H1 (cell line): ENCODE measurements at regions not wholly inside any gene's neighbourhood (a gene's known extent, or its start where the extent isn't known, plus 50 kb on each side); places are given as distances from the start of the nearest gene placed in this dataset.

Experiments used
- CTCF ChIP-seq, 3 experiments: IDR thresholded peaks; 1 replicate in 2 of 3; 2 replicates in 1 of 3; pipeline versions ENCODE4 v1.5.1 to v1.6.1; 2011; ENCODE audit warnings: low read length in 3 of 3, mild to moderate bottlenecking in 3 of 3, inconsistent platforms in 2 of 3, low read depth in 1 of 3, moderate library complexity in 1 of 3; ENCODE audit not compliant: insufficient read depth in 1 of 3; ENCODE audit errors: control extremely low read depth in 1 of 3
- E2F6 ChIP-seq: IDR thresholded peaks from 2 replicates; pipeline ENCODE4 v1.6.1; 2012; ENCODE audit warnings: inconsistent platforms
- EP300 ChIP-seq, 2 experiments: IDR thresholded peaks; 1 replicate in 1 of 2; 2 replicates in 1 of 2; pipeline ENCODE4 v1.6.1; 2011 to 2012; ENCODE audit warnings: low read depth in 2 of 2, low read length in 2 of 2, mild to moderate bottlenecking in 2 of 2, borderline replicate concordance in 1 of 2, inconsistent platforms in 1 of 2, moderate library complexity in 1 of 2
- EZH2 ChIP-seq: fragments of 200-600 bp; sonication (generic); IDR thresholded peaks from 2 replicates; pipeline ENCODE4 v1.7.1; 2012; ENCODE audit warnings: low read depth, mild to moderate bottlenecking, moderate library complexity, low read length, inconsistent platforms; ENCODE audit not compliant: severe bottlenecking
- HDAC2 ChIP-seq, 2 experiments: fragments of 300-600 bp in 1 of 2; sonication (generic) in 1 of 2; IDR thresholded peaks; 2 replicates each; pipeline ENCODE4 v1.6.1; 2011 to 2012; ENCODE audit warnings: low read depth in 2 of 2, low read length in 2 of 2, mild to moderate bottlenecking in 2 of 2, moderate library complexity in 2 of 2, borderline replicate concordance in 1 of 2, inconsistent platforms in 1 of 2
- MAFK ChIP-seq: IDR thresholded peaks from 2 replicates; pipeline ENCODE4 v1.6.1; 2012; ENCODE audit warnings: low read depth, mild to moderate bottlenecking, improper control_type of control experiment, low read length
- POLR2A ChIP-seq, 2 experiments: IDR thresholded peaks; 1 replicate in 1 of 2; 2 replicates in 1 of 2; pipeline ENCODE4 v1.6.1; 2011; ENCODE audit warnings: low read depth in 2 of 2, low read length in 2 of 2, mild to moderate bottlenecking in 2 of 2; ENCODE audit errors: control extremely low read depth in 1 of 2
- RAD21 ChIP-seq, 2 experiments: IDR thresholded peaks in 1 of 2; conservative IDR thresholded peaks in 1 of 2; 2 replicates each; pipeline ENCODE4 v1.6.1; 2011; ENCODE audit warnings: low read depth in 2 of 2, low read length in 2 of 2, improper control_type of control experiment in 1 of 2, inconsistent platforms in 1 of 2, mild to moderate bottlenecking in 1 of 2, moderate library complexity in 1 of 2
- RFX5 ChIP-seq: IDR thresholded peaks from 2 replicates; pipeline ENCODE4 v1.6.1; 2011; ENCODE audit warnings: low read depth, low read length, improper control_type of control experiment, borderline replicate concordance
- SRF ChIP-seq: IDR thresholded peaks from 2 replicates; pipeline ENCODE4 v1.6.1; 2011; ENCODE audit warnings: mild to moderate bottlenecking, low read depth, low read length, moderate library complexity
- USF2 ChIP-seq: IDR thresholded peaks from 2 replicates; pipeline ENCODE4 v1.6.1; 2011; ENCODE audit warnings: low read length, improper control_type of control experiment

- TF ChIP-seq CTCF (IDR thresholded peaks at IDR 0.05; ENCODE audit: control extremely low read depth in 1 of 3, insufficient read depth in 1 of 3, low read depth in 1 of 3, low read length in 3 of 3) (peak; percentile 95 to 97 (median 96)), SRF (no peak), EP300 (IDR thresholded peaks at IDR 0.05; ENCODE audit: borderline replicate concordance in 1 of 2, low read depth in 2 of 2, low read length in 2 of 2) (no peak), RFX5 (no peak), EZH2 (no peak), RAD21 (IDR thresholded peaks at IDR 0.05 in 1 of 2, conservative IDR thresholded peaks at IDR 0.05 in 1 of 2; ENCODE audit: low read depth in 2 of 2, low read length in 2 of 2) (peak; percentile 97 to 98), USF2 (no peak), E2F6 (peak; percentile 94), HDAC2 (IDR thresholded peaks at IDR 0.05; ENCODE audit: borderline replicate concordance in 1 of 2, low read depth in 2 of 2, low read length in 2 of 2) (0 out of 4 replicates have a peak, but pooled peaks of 1 of the 2 experiments have one; percentile 19), POLR2A (IDR thresholded peaks at IDR 0.05; ENCODE audit: control extremely low read depth in 1 of 2, low read depth in 2 of 2, low read length in 2 of 2) (no peak), MAFK (no peak)
Observed at GRCh38 chr4:57163530-57164459, 53.6 kb upstream of the IGFBP7 start.
